Motor neuron (in vitro differentiated cells): ENCODE measurements at regions not wholly inside any gene's neighbourhood (a gene's known extent, or its start where the extent isn't known, plus 50 kb on each side); places are given as distances from the start of the nearest gene placed in this dataset.

Experiments
- ATAC-seq, 8 experiments: fragments of 200-7000 bp; cut with Tn5 transposase; replicated peaks in 6 of 8; 2 replicates each; pipeline ENCODE4 v1.8.0; 2021; ENCODE audit warnings: mild to moderate bottlenecking in 8 of 8, moderate library complexity in 8 of 8
- H3K27ac ChIP-seq, 2 donors: fragments of 250-450 bp; sonication (Bioruptor Pico); 2 replicates each; pipeline ENCODE4 v1.9.0; 2021; ENCODE audit warnings: antibody characterized with exemption in 2 of 2, mild to moderate bottlenecking in 2 of 2, moderate library complexity in 1 of 2
- H3K4me1 ChIP-seq, 2 donors: fragments of 250-450 bp; sonication (Bioruptor Pico); replicated peaks in 1 of 2; 2 replicates each; pipeline ENCODE4 v1.6.1; 2021; ENCODE audit warnings: antibody characterized with exemption in 2 of 2, mild to moderate bottlenecking in 2 of 2, moderate library complexity in 1 of 2
- H3K4me3 ChIP-seq, 5 donors: fragments of 250-450 bp; sonication (Bioruptor Pico); 2 replicates each; pipeline ENCODE4 v1.9.0; 2021; ENCODE audit warnings: antibody characterized with exemption in 5 of 5, mild to moderate bottlenecking in 5 of 5, moderate library complexity in 4 of 5
- WGBS, 10 experiments: fragments of 450-650 bp; shearing (Covaris generic); methylation state at CpG; one replicate each; pipeline ENCODE4 v1.0.0; 2022; 5-methylcytosine and 5-hydroxymethylcytosine counted together
- in situ Hi-C, 9 experiments: fragments of 400-800 bp; cut with MboI; loops; one replicate each; pipeline ENCODE4 v1.15.0; 2021; ENCODE audit warnings: low sequenced_read_pairs in 9 of 9, low pct_unique_long_range_greater_than_20kb in 2 of 9; ENCODE audit not compliant: unreplicated experiment in 9 of 9

DNA sequence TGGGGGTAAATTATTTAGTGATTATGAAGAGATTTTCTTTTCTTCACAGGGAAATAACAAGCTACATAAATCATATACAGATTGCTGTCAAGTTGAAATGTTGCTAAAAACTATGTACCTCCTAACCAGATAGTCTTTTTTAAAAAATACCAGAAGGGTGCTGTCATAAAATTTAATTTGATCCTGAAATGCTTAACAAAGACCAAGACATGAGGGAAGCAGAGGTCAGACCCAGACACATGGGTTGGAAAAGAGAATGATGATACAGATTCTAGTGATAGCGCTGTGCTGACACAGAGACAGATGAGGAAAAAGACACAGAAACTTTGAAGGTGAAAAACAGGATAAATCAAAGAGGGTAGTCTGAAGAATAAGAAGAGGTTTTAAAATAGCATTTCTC is 573.1 kb downstream of the HACE1 start:
- in situ Hi-C loops: no loop called here
- H3K27ac ChIP-seq: no peak overlapping the region

DNA sequence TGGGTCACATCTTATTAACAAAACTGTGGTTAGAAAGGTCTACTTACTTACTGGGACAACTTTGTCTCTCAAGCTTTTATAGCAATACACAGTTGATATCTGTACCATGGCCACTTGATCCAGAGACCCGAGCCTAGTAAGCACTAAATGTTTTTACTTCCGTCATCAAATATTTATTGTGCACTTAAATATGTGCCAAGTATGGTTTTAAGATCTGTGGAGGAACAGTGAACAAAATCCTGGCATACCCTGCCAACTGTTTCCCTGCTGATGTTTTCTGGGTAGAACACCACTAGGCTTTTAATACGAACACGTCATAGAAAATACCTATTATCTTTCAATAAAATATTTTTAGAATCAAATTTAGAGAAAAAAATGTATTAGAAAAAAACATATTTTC is 574.8 kb downstream of the HACE1 start:
- WGBS, 10 experiments: 10 to 100% (median 78%) methylated on average over 2 to 4 of the region's 4 CpGs
- H3K27ac ChIP-seq: no peak overlapping the region
- H3K4me3 ChIP-seq: no peak overlapping the region
- ATAC-seq: no peak
- H3K4me1 ChIP-seq: peaks cover 0 to 3% of the 10 kb centered on the region in 2 donors
- in situ Hi-C loops: no loop called here

More for the DNA sequence above, 573.1 kb downstream of the HACE1 start:
- no peak for ATAC-seq
- no peak overlapping the region for H3K4me3 ChIP-seq
- 0 to 100% (median 100%) methylated on average over 1 of the region's 1 CpG; no CpG with 5 or more reads in 1 of the 10 experiments for WGBS, 10 experiments
- H3K4me1 ChIP-seq: peaks cover 0 to 3% of the 10 kb centered on the region in 2 donors

DNA sequence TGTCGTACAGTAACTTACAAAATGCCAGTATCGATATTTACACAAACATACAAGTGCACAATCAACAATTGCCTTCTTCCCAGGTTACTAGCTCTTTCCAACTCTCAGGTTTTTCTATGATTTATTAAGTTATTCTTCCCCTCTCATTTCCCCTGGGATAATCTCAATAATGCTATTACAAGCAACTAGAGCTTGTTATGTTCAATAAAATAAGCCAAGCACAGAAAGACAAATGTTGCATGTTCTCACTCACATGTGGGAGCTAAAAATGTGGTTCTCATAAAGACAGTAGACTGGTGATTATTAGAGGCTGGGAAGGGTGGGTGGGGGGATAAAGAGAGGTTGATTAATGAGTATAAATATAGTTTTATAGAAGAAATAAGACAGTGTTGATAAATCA is 577.1 kb downstream of the HACE1 start:
- Histone ChIP-seq H3K4me1 (peaks cover 0 to 3% of the 10 kb centered on the region in 2 donors), H3K4me3 (no peak overlapping the region), H3K27ac (no peak overlapping the region)
- peak in 3 of 8 experiments; percentile 59 to 66 (median 60) for ATAC-seq
- in situ Hi-C loops: no loop called here
- 6 to 100% (median 80%) methylated on average over 1 to 2 of the region's 2 CpGs; no CpG with 5 or more reads in 1 of the 10 experiments for WGBS, 10 experiments

DNA sequence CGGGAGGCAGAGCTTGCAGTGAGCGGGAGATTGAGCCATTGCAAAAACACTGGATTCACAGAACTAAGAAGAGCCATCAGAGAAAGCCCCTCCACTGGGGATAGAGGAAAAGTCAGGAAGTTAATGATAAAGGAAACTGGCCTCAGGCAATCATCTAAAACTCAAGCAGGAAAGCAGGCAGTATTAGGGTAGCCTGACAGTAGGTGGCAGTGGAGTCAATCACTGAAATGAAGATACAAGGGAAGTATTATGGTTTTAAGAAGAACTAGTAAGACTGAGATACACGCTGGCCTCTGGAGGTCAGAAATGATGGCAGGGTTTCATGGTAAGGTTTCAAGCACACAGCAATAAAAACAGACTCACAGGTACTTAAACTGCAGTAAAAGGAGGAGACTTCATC is 578.3 kb downstream of the HACE1 start:
- H3K4me3 ChIP-seq: no peak overlapping the region
- H3K27ac ChIP-seq: no peak overlapping the region
- H3K4me1 ChIP-seq: peaks cover 0 to 3% of the 10 kb centered on the region in 2 donors
- ATAC-seq: no peak
- 38 to 100% (median 86%) methylated on average over 1 to 3 of the region's 3 CpGs; no CpG with 5 or more reads in 4 of the 10 experiments for WGBS, 10 experiments
- in situ Hi-C loops: no loop called here

DNA sequence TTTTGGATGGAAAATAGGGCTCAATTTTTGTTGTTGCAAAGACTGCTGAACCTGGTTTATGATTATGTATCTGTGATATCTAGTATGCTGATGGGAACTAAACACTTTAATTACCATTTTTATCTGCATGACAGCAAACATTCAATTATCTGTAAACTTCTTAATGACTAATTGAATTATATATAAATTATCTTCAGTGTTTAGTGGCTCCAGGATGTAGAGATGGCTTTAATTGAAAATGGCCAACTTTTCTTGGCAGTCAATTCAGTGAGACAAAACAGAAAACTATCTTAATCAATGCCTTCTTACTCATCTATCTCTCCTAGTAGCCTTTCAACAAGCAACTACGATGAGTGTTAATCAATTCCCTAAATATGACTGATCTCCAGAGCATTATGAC is 591.3 kb downstream of the HACE1 start:
- in situ Hi-C loops: no loop called here
- ATAC-seq: no peak
- Histone ChIP-seq H3K4me3 (no peak overlapping the region), H3K4me1 (no peaks in the 10 kb centered on the region), H3K27ac (no peak overlapping the region)
- 0 to 100% (median 83%) methylated on average over 1 of the region's 1 CpG; no CpG with 5 or more reads in 4 of the 10 experiments for WGBS, 10 experiments

DNA sequence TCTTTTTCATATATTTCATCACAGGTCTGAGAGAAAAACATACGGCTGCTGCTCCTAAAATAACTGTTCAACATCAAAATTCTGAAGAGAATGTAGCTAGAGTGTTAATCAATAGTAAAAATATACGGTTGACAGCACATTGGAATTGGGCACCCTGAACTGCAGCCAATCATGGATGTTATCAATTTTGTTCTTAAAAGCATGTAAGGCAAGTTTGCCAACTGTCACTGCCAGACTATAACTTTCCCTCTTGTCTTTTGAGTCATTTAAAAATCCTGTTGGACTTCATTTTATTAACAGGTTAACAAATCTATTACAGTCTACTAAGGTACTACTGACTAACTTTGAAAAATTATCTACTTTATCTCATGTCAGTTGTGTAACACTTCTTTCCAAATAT is 592.8 kb downstream of the HACE1 start:
- no peaks in the 10 kb centered on the region for H3K4me1 ChIP-seq
- no peak for ATAC-seq
- WGBS, 10 experiments: 6 to 100% (median 86%) methylated on average over 1 to 2 of the region's 2 CpGs
- H3K4me3 ChIP-seq: no peak overlapping the region
- no peak overlapping the region for H3K27ac ChIP-seq
- in situ Hi-C loops: no loop called here

DNA sequence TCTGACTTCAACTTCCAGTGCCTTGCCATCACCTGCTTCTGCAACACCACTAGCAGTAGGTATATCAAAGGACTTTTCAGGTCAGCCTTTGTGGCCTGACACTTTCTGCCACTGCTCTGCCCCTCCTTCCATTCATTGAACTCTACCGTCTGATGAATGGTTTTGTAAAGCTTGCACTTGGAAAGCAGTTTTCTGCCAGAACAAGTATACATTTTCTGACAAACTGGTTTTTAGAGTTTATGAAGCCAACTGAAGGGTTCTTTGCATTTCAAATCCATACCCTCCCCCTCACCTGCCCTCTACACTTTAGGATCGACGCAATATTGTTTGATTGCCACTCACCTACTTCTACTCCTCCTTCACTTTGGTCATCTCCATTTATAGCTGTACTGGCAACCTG is 603.1 kb downstream of the HACE1 start:
- 0 to 100% (median 50%) methylated on average over 1 to 3 of the region's 3 CpGs; no CpG with 5 or more reads in 1 of the 10 experiments for WGBS, 10 experiments
- Histone ChIP-seq H3K4me1 (no peaks in the 10 kb centered on the region), H3K4me3 (no peak overlapping the region), H3K27ac (no peak overlapping the region)
- in situ Hi-C loops: no loop called here
- ATAC-seq: no peak

DNA sequence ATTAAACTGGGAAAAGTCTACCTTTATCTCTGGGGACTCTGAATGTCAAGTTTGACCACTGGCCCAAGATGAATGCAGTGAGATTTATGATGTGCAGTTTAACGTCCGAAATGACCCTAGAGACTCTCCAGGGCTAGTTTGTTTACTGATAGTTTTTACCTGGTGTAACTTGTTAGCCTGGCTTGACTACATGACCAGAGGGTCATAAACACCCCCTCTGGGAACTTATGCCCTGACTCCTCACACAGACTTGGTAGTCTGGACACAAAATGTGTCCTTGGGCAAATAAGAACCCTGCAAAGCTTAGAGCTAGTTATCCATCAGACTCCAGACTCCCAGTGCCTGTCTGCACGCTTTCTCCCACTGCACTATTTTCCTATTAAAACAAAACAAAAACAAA is 606.5 kb downstream of the HACE1 start:
- Histone ChIP-seq H3K4me3 (no peak overlapping the region), H3K4me1 (no peaks in the 10 kb centered on the region), H3K27ac (no peak overlapping the region)
- 0 to 100% (median 68%) methylated on average over 1 to 3 of the region's 3 CpGs; no CpG with 5 or more reads in 2 of the 10 experiments for WGBS, 10 experiments
- in situ Hi-C loops: no loop called here
- no peak for ATAC-seq

DNA sequence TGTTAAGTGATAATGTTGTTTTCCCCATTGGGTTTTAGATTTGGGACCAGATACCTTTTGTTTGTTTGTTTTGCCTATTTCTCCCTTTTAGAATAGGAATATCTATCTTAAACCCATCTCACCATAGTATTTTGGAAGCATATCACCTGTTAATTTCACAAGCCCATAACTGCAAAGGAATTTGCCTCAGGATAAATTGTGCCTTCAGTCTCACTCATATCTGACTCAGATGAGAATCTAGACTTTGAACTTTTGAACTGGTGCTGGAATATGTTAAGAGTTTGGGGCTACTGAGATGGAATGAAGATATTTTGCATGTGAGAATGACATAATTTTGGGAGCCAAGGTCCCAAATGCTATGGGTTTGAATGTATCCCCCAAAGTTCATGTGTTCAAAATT is 607.4 kb downstream of the HACE1 start:
- in situ Hi-C loops: no loop called here
- no peak overlapping the region for H3K4me3 ChIP-seq
- H3K27ac ChIP-seq: no peak overlapping the region
- no peak for ATAC-seq
- no peaks in the 10 kb centered on the region for H3K4me1 ChIP-seq

DNA sequence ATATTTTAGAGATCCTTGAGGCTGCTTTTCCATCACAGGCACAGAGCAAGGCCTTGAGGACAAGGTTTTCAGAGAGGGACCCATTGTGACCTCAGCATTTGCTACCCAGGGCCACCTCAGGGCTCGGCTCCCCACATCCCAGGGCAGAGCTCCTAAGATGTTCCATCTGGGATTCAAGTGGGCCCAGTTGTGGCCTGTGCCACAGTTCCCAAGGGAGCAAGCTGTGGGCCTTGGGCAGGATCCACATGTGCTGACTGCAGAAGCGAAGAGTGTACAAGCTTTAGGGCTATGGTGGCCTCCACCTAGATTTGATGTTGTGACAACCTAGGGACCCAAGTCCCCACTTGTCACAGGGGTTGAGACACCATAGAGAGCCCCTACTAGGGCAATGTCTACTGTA is 608.1 kb downstream of the HACE1 start:
- WGBS, 10 experiments: 20 to 100% (median 70%) methylated on average over 1 to 2 of the region's 2 CpGs; no CpG with 5 or more reads in 4 of the 10 experiments
- in situ Hi-C loops: no loop called here
- no peak for ATAC-seq
- no peak overlapping the region for H3K27ac ChIP-seq
- H3K4me3 ChIP-seq: no peak overlapping the region
- no peaks in the 10 kb centered on the region for H3K4me1 ChIP-seq

DNA sequence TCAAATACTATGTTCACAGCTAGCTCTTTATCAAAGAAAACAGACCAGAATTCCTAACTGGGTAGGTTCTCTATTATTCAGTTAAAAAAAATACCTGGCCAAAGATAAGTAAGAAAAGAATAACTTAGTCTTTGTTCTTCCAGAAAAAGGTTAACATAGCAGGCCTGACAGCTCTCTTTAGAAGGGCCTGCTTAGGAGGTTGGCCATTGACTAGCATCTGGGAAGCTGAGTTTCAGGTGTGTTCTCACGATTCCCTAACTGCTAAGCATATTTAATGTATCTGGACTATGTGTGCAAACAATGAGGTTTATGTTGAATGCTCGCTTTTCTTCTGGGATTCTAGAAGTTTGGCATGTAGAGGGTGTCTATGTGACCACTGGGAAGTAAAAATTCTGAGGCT is 618.9 kb downstream of the HACE1 start:
- no peak for ATAC-seq
- in situ Hi-C loops: no loop called here
- no peak overlapping the region for H3K4me3 ChIP-seq
- H3K4me1 ChIP-seq: no peaks in the 10 kb centered on the region
- no peak overlapping the region for H3K27ac ChIP-seq
- 0 to 100% (median 88%) methylated on average over 1 to 2 of the region's 2 CpGs; no CpG with 5 or more reads in 3 of the 10 experiments for WGBS, 10 experiments

DNA sequence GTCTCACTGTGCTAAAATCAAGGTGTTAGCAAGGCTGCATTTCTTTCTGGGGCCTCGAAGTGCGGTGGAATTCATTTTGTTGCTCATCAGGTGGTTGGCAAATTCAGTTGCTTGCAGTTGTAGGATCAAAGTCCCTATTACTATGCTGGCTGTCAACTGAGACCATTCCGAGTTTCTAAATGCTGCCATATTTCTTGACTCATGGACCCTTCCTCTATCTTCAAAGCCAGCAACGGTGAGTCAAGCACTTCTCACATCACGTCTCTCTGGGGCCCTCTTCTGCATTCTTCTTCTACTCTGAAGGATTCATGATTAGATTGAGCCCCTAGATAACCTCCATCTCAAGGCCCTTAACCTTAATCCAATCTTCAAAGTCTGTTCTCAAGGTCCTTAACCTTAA is 619.7 kb downstream of the HACE1 start:
- H3K27ac ChIP-seq: no peak overlapping the region
- H3K4me3 ChIP-seq: no peak overlapping the region
- ATAC-seq: no peak
- in situ Hi-C loops: no loop called here
- 0 to 96% (median 67%) methylated on average over 1 to 4 of the region's 5 CpGs; no CpG with 5 or more reads in 1 of the 10 experiments for WGBS, 10 experiments
- no peaks in the 10 kb centered on the region for H3K4me1 ChIP-seq

DNA sequence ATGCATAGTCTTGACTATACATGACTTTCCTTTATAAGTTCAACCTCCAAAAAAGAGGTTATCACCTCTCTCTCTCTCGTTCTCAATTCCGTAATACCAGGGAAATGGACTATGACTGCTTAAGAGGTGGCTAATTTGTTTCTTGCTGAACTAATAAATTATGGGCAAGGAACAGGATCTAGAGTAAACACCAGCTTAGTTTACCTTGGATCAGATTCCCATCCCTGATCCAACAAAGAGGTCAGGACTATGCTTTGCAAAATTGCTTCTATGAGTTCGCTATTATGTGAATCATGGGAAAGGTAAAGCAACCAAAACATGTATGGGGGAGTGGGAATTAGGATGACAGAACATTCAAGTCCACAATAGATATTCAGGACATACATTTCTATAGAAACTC is 630.7 kb downstream of the HACE1 start:
- in situ Hi-C loops: no loop called here
- no peak for ATAC-seq
- WGBS, 10 experiments: 0 to 100% (median 68%) methylated on average over 1 to 3 of the region's 3 CpGs; no CpG with 5 or more reads in 2 of the 10 experiments

DNA sequence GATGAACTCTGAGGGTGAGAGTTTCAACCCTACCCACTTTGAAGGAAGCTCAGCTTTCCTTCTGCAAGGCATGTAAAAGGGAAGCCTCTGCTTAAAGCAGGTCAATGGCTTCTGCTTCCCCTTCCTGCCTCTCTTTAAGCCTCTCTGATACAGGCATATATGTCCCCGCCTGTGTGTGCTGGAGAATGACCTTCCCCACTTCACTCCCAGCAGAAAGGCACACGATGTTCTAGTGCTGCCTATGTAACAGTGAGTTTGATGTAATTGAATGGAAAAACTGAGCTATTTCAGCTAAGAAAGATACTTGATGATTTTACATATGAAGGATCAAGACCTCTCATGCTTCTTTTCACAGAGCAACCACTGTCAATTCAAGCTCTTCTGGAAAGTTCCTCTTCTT is 632.2 kb downstream of the HACE1 start:
- no peak for ATAC-seq
- peaks cover 0 to 4% of the 10 kb centered on the region in 2 donors for H3K4me1 ChIP-seq
- 0 to 94% (median 50%) methylated on average over 1 to 2 of the region's 2 CpGs; no CpG with 5 or more reads in 2 of the 10 experiments for WGBS, 10 experiments
- no peak overlapping the region for H3K4me3 ChIP-seq
- in situ Hi-C loops: no loop called here
- H3K27ac ChIP-seq: no peak overlapping the region

More for the DNA sequence above, 630.7 kb downstream of the HACE1 start:
- Histone ChIP-seq H3K4me3 (no peak overlapping the region), H3K27ac (no peak overlapping the region), H3K4me1 (peaks cover 0 to 4% of the 10 kb centered on the region in 2 donors)
